OCI-LY7 (cell line): ENCODE measurements at regions not wholly inside any gene's neighbourhood (a gene's known extent, or its start where the extent isn't known, plus 50 kb on each side); places are given as distances from the start of the nearest gene placed in this dataset.

Experiments
- CTCF ChIP-seq: fragments of 200-600 bp; sonication (generic); conservative IDR thresholded peaks from 2 replicates; pipeline ENCODE4 v1.5.1; 2014; ENCODE audit warnings: mild to moderate bottlenecking, antibody characterized with exemption, low read length, moderate library complexity, mixed read lengths
- EZH2phosphoT487 ChIP-seq: fragments of 200-600 bp; sonication (generic); IDR thresholded peaks from 2 replicates; pipeline ENCODE4 v1.6.1; 2018; ENCODE audit warnings: low read depth, borderline replicate concordance, mild to moderate bottlenecking, mixed run types, antibody characterized with exemption, low read length, moderate library complexity, mixed read lengths

GRCh38 chr9:30534896-30535295 lies 1849.5 kb upstream of the ACO1 start:
- TF ChIP-seq CTCF (no peak), EZH2phosphoT487 (no peak)
